Vagina (tissue), 2 donors: ENCODE measurements at regions not wholly inside any gene's neighbourhood (a gene's known extent, or its start where the extent isn't known, plus 50 kb on each side); places are given as distances from the start of the nearest gene placed in this dataset.
A peak's percentile ranks its signal among the peaks of the same experiment; 100 is the strongest.

Experiments used
- DNase-seq, 2 donors: peaks; one replicate each; pipeline ENCODE4 v3.0.0-alpha.2; 2017; ENCODE audit errors: extremely low spot score in 2 of 2
- H3K27ac ChIP-seq: fragments of 200-600 bp; sonication (generic); one replicate; pipeline ENCODE4 v1.5.1; 2019
- H3K27me3 ChIP-seq: fragments of 200-600 bp; sonication (generic); one replicate; pipeline ENCODE4 v1.5.1; 2019
- H3K36me3 ChIP-seq, 2 donors: fragments of 200-600 bp; sonication (generic); one replicate each; pipeline ENCODE4 v1.5.1; 2017 to 2019
- H3K4me1 ChIP-seq: fragments of 200-600 bp; sonication (generic); one replicate; pipeline ENCODE4 v1.5.1; 2019
- H3K4me3 ChIP-seq, 2 donors: fragments of 200-600 bp; sonication (generic); 1 replicate in 1 of 2; 2 replicates in 1 of 2; pipeline ENCODE4 v1.5.1; 2016 to 2019
- H3K9me3 ChIP-seq: fragments of 200-600 bp; sonication (generic); one replicate; pipeline ENCODE4 v1.5.1; 2019
- POLR2A ChIP-seq, 2 donors: fragments of 450-650 bp; IDR thresholded peaks; one replicate each; pipeline ENCODE4 v1.6.1; 2017; ENCODE audit warnings: antibody characterized with exemption in 2 of 2, mild to moderate bottlenecking in 2 of 2, moderate library complexity in 2 of 2
- POLR2AphosphoS5 ChIP-seq, 2 donors: sonication (generic); formaldehyde crosslinking; IDR thresholded peaks; one replicate each; pipeline ENCODE4 v1.9.0; 2017; ENCODE audit warnings: antibody characterized with exemption in 2 of 2, mild to moderate bottlenecking in 2 of 2, low read depth in 1 of 2; ENCODE audit not compliant: insufficient read depth in 1 of 2
- intact Hi-C: fragments of 100-400 bp; cut with DNase I; formaldehyde crosslinking; loops from one replicate; pipeline ENCODE4 v1.15.1; 2023
- TF ChIP-seq, protein P1 (sequence below), 3 experiments: fragments of 450-650 bp in 2 of 3; fragments of 200-600 bp in 1 of 3; sonication (generic) in 1 of 3; IDR thresholded peaks; one replicate each; pipeline ENCODE4 v1.5.1; 2017 to 2019; ENCODE audit warnings: antibody characterized with exemption in 3 of 3, mild to moderate bottlenecking in 2 of 3, moderate library complexity in 2 of 3

DNA sequence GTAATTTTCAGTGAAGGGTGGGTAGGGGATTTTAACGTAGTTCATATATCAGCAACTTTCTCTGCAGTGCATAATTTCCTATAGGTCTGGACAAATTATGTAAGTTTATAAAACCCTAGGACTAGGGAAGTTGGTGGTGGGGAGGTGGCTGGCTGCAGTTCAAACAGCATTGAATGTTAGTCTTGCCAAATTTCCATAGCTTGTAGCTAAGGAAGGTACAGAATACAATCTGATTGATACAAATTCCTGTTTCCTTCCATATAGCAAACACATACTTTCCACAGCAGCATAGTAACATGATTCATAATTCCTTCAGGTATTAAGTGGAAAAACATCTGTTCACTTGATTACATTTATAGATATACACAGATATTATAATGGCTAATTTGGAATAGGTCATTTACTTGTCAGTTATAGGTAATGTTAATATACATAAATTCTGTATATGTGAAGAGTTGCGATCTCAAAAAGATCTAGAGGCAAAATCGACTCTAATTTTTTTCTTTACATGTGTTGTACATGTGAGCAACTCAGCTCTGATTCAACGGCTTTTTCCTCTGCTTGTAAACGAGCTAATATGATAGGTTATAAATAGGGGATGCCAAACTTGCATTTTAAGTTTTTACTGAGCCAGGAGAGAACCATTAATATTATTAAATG is 233.4 kb upstream of the CSNK1A1L start:
- H3K4me3 ChIP-seq: no peak overlapping the region
- no peak for DNase-seq
- TF ChIP-seq POLR2AphosphoS5 (IDR thresholded peaks at IDR 0.05; ENCODE audit: insufficient read depth in 1 of 2, low read depth in 1 of 2): no peak
- TF ChIP-seq, protein P1, sequence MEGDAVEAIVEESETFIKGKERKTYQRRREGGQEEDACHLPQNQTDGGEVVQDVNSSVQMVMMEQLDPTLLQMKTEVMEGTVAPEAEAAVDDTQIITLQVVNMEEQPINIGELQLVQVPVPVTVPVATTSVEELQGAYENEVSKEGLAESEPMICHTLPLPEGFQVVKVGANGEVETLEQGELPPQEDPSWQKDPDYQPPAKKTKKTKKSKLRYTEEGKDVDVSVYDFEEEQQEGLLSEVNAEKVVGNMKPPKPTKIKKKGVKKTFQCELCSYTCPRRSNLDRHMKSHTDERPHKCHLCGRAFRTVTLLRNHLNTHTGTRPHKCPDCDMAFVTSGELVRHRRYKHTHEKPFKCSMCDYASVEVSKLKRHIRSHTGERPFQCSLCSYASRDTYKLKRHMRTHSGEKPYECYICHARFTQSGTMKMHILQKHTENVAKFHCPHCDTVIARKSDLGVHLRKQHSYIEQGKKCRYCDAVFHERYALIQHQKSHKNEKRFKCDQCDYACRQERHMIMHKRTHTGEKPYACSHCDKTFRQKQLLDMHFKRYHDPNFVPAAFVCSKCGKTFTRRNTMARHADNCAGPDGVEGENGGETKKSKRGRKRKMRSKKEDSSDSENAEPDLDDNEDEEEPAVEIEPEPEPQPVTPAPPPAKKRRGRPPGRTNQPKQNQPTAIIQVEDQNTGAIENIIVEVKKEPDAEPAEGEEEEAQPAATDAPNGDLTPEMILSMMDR (IDR thresholded peaks at IDR 0.05): no peak
- no peak for TF ChIP-seq POLR2A (IDR thresholded peaks at IDR 0.05)
- no peaks in the 10 kb centered on the region for H3K9me3 ChIP-seq
- intact Hi-C loops: no loop called here
- no peaks in the 10 kb centered on the region for H3K4me1 ChIP-seq
- H3K36me3 ChIP-seq: no peaks in the 10 kb centered on the region
- no peak overlapping the region for H3K27ac ChIP-seq
- H3K27me3 ChIP-seq: no peaks in the 10 kb centered on the region

DNA sequence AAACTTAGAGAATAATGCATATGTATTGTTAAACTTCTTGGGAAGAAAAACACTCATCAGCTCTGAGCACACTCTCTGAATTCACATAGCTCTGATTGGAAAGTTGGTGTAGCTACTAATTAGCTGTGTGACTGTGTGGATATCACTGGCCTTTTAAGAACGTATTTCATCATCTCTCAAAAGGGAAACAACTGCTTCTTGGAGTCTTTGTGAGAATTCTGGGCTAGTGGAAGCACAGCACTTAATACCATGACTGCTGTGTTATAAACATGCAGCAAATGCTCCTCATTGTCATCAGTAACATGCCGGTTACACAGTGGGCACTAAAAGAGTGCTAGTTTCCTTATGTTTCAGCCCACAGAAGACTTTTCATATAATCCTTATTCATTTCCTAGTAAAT is 220.9 kb upstream of the CSNK1A1L start:
- H3K4me3 ChIP-seq: no peak overlapping the region
- no peaks in the 10 kb centered on the region for H3K27me3 ChIP-seq
- no peaks in the 10 kb centered on the region for H3K4me1 ChIP-seq
- no peaks in the 10 kb centered on the region for H3K9me3 ChIP-seq
- no peak overlapping the region for H3K27ac ChIP-seq
- no peak for TF ChIP-seq POLR2AphosphoS5 (IDR thresholded peaks at IDR 0.05; ENCODE audit: insufficient read depth in 1 of 2, low read depth in 1 of 2)
- no peak for TF ChIP-seq POLR2A (IDR thresholded peaks at IDR 0.05)
- TF ChIP-seq, protein P1 (IDR thresholded peaks at IDR 0.05): no peak
- no peaks in the 10 kb centered on the region for H3K36me3 ChIP-seq
- no peak for DNase-seq
- intact Hi-C loops: no loop called here

DNA sequence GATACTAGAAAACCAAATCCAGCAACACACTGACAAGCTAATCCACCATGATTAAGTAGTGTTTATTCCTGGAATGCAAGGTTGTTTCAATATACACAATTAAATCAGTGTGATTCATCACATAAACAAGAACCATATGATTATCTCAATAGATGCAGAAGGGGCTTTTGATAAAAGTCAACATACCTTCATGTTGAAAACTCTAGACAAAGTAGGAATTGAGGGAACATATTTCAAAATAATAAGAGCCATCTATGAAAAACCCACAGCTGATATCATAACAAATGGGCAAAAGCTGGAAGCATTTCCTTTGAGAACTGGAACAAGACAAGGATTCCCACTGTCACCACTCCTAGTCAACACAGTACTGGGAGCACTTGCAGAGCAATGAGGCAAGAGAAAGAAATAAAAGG is 213.6 kb upstream of the CSNK1A1L start:
- H3K27me3 ChIP-seq: no peaks in the 10 kb centered on the region
- no peaks in the 10 kb centered on the region for H3K36me3 ChIP-seq
- no peaks in the 10 kb centered on the region for H3K9me3 ChIP-seq
- no peak for DNase-seq
- no peak for TF ChIP-seq POLR2AphosphoS5 (IDR thresholded peaks at IDR 0.05; ENCODE audit: insufficient read depth in 1 of 2, low read depth in 1 of 2)
- no peak for TF ChIP-seq POLR2A (IDR thresholded peaks at IDR 0.05)
- TF ChIP-seq, protein P1 (IDR thresholded peaks at IDR 0.05): no peak
- intact Hi-C loops: no loop called here
- H3K4me3 ChIP-seq: no peak overlapping the region
- H3K4me1 ChIP-seq: no peaks in the 10 kb centered on the region
- no peak overlapping the region for H3K27ac ChIP-seq

DNA sequence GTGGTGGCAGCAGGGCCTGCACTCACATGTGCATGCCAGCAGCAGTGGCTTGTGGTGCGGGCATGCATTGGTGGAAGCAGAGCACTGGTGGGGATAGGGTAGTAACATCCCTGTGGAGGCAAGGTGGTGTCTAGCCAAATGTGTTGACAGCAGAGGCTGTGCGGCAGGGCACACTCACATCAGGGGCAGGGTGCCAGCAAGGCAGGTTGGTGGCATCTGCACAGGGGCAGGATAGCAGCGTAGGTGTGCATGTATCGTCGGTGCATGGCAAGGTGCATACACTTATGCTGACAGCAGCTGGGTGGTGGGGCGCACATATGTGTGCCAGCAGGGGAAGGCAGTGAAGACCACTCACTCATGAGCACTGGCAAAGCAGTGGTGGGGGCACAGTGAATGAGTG is 211.5 kb upstream of the CSNK1A1L start:
- DNase-seq: no peak
- Histone ChIP-seq H3K9me3 (no peaks in the 10 kb centered on the region), H3K36me3 (no peaks in the 10 kb centered on the region), H3K27me3 (no peaks in the 10 kb centered on the region), H3K4me1 (no peaks in the 10 kb centered on the region), H3K27ac (no peak overlapping the region), H3K4me3 (no peak overlapping the region)
- intact Hi-C loops: loop anchor here (1.0 kb wide), 1 partner anchor 41 kb away; no protein-coding TSS in a partner anchor
- TF ChIP-seq POLR2A (IDR thresholded peaks at IDR 0.05) (no peak), POLR2AphosphoS5 (IDR thresholded peaks at IDR 0.05; ENCODE audit: insufficient read depth in 1 of 2, low read depth in 1 of 2) (no peak)
- TF ChIP-seq, protein P1 (IDR thresholded peaks at IDR 0.05): no peak

DNA sequence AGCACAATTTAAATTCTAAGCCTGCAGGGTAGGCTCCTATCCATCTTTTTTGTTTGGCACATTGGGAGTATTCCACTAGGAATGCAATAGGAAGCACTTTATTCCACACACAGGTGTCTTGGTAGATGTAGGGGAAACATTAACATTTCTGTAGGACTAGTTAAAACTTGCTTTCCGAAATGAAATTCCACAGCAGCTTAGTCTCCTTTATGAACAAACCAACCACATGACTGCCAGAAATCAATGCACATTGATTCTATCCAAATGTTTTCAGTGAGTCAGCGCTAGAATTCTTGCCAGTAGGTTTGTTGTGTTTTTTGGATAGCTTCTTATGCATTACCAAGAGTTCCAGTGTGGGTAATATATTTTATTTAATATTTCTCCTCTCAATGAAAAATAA is 207.9 kb upstream of the CSNK1A1L start:
- H3K9me3 ChIP-seq: no peaks in the 10 kb centered on the region
- intact Hi-C loops: no loop called here
- no peak for DNase-seq
- H3K36me3 ChIP-seq: no peaks in the 10 kb centered on the region
- H3K27me3 ChIP-seq: no peaks in the 10 kb centered on the region
- TF ChIP-seq, protein P1 (IDR thresholded peaks at IDR 0.05): no peak
- peak in 1 of 2 donors; percentile 33 for TF ChIP-seq POLR2AphosphoS5 (IDR thresholded peaks at IDR 0.05; ENCODE audit: insufficient read depth in 1 of 2, low read depth in 1 of 2)
- no peak overlapping the region for H3K4me3 ChIP-seq
- H3K27ac ChIP-seq: no peak overlapping the region
- no peaks in the 10 kb centered on the region for H3K4me1 ChIP-seq
